NCI-H2171 treated with DMSO at 0.1 percent for 48 hours (cell line): ENCODE measurements at regions not wholly inside any gene's neighbourhood (a gene's known extent, or its start where the extent isn't known, plus 50 kb on each side); places are given as distances from the start of the nearest gene placed in this dataset.

Experiments
- DNase-seq: peaks from one replicate; lab custom pipeline; 2025; lab: John Stamatoyannopoulos, UW

GRCh38 chr18:67973916-67974315, 457.4 kb upstream of the DSEL start:
- no peak for DNase-seq

GRCh38 chr18:67969458-67969857, 452.9 kb upstream of the DSEL start:
- DNase-seq = no peak

- DNase-seq = no peak
Measured at GRCh38 chr18:67966224-67966623, 449.7 kb upstream of the DSEL start.

- DNase-seq = no peak
Measured at GRCh38 chr18:67964462-67964861, 447.9 kb upstream of the DSEL start.

- DNase-seq = no peak
Measured at GRCh38 chr18:67961701-67962440, 445.4 kb upstream of the DSEL start.

GRCh38 chr18:67957684-67958083, 441.2 kb upstream of the DSEL start:
- no peak for DNase-seq

GRCh38 chr18:67954594-67954993, 438.1 kb upstream of the DSEL start:
- no peak for DNase-seq

GRCh38 chr18:67951137-67951536, 434.6 kb upstream of the DSEL start:
- DNase-seq = no peak

- DNase-seq = no peak
Measured at GRCh38 chr18:67938660-67939059, 422.1 kb upstream of the DSEL start.

GRCh38 chr18:67935638-67936037, 419.1 kb upstream of the DSEL start:
- no peak for DNase-seq

GRCh38 chr18:67933271-67933670, 416.8 kb upstream of the DSEL start:
- DNase-seq = no peak

- DNase-seq = no peak
Measured at GRCh38 chr18:67932271-67932670, 415.8 kb upstream of the DSEL start.

GRCh38 chr18:67926929-67927864, 410.7 kb upstream of the DSEL start:
- DNase-seq = no peak

- no peak for DNase-seq
Measured at GRCh38 chr18:67924656-67925055, 408.1 kb upstream of the DSEL start.

GRCh38 chr18:67919316-67919715, 402.8 kb upstream of the DSEL start:
- DNase-seq = no peak

- no peak for DNase-seq
Measured at GRCh38 chr18:67916097-67916496, 399.6 kb upstream of the DSEL start.

GRCh38 chr18:67913040-67913439, 396.5 kb upstream of the DSEL start:
- DNase-seq = no peak

GRCh38 chr18:67901573-67901972, 385.1 kb upstream of the DSEL start:
- no peak for DNase-seq

GRCh38 chr18:67896451-67896850, 379.9 kb upstream of the DSEL start:
- no peak for DNase-seq

- DNase-seq = no peak
Measured at GRCh38 chr18:67893916-67894315, 377.4 kb upstream of the DSEL start.

- DNase-seq = no peak
Measured at GRCh38 chr18:67876871-67877270, 360.4 kb upstream of the DSEL start.

- DNase-seq = no peak
Measured at GRCh38 chr18:67875944-67876343, 359.4 kb upstream of the DSEL start.

- no peak for DNase-seq
Measured at GRCh38 chr18:67875060-67875459, 358.5 kb upstream of the DSEL start.
